ENCODE measurements at regions not wholly inside any gene's neighbourhood (a gene's known extent, or its start where the extent isn't known, plus 50 kb on each side); places are given as distances from the start of the nearest gene placed in this dataset.

DNA sequence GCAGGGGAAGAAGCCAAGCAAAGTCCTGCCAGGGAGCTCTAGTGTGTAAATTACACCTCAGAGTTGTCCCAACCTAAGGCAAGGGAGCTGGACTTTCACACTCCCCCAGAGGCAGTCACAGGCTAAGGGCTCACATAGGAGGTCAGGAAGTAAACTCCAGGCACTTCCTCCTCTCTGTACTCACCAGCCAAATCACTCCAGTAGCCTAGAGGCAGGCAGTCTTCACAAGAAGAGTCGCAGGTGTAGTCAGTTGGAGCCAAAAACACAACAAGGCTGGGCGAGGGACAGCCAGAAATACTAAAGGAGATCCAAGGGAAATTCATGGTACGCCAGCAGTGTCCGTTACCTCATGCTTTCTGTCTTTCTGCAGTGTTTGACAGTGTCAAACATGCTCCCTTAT is 205.0 kb downstream of the C1D start:
- TF ChIP-seq, protein P1, sequence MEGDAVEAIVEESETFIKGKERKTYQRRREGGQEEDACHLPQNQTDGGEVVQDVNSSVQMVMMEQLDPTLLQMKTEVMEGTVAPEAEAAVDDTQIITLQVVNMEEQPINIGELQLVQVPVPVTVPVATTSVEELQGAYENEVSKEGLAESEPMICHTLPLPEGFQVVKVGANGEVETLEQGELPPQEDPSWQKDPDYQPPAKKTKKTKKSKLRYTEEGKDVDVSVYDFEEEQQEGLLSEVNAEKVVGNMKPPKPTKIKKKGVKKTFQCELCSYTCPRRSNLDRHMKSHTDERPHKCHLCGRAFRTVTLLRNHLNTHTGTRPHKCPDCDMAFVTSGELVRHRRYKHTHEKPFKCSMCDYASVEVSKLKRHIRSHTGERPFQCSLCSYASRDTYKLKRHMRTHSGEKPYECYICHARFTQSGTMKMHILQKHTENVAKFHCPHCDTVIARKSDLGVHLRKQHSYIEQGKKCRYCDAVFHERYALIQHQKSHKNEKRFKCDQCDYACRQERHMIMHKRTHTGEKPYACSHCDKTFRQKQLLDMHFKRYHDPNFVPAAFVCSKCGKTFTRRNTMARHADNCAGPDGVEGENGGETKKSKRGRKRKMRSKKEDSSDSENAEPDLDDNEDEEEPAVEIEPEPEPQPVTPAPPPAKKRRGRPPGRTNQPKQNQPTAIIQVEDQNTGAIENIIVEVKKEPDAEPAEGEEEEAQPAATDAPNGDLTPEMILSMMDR (conservative IDR thresholded peaks at IDR 0.05; ENCODE audit: low read depth, low read length): no peak
- TF ChIP-seq EZH2 (IDR thresholded peaks at IDR 0.05; ENCODE audit: borderline replicate concordance, low read depth, low read length, poor library complexity, severe bottlenecking): no peak
